GM21447 (cell line): ENCODE measurements at regions not wholly inside any gene's neighbourhood (a gene's known extent, or its start where the extent isn't known, plus 50 kb on each side); places are given as distances from the start of the nearest gene placed in this dataset.

Source experiments
- ATAC-seq: cut with Tn5 transposase; IDR thresholded peaks from one replicate; pipeline ENCODE4 v1.9.1; 2021; ENCODE audit not compliant: unreplicated experiment

DNA sequence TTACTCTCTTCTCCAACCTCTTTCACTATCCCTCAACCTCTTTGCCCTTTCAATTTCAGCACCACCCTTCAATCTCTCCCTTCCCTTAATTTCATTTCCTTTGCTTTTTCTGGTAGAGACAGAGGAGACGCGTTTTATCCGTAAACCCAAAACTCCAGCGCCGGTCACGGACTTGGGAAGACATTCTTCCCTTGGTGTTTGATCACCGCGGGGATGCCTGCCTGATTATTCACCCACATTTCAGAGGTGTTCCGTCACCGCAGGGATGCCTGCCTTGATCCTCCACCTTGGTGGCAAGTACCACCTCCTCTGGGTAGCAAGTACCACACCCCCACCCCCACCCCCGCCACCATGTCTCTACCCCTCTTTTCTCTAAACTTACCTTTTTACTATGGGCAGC is 669.4 kb upstream of the PKDCC start:
- no peak for ATAC-seq

DNA sequence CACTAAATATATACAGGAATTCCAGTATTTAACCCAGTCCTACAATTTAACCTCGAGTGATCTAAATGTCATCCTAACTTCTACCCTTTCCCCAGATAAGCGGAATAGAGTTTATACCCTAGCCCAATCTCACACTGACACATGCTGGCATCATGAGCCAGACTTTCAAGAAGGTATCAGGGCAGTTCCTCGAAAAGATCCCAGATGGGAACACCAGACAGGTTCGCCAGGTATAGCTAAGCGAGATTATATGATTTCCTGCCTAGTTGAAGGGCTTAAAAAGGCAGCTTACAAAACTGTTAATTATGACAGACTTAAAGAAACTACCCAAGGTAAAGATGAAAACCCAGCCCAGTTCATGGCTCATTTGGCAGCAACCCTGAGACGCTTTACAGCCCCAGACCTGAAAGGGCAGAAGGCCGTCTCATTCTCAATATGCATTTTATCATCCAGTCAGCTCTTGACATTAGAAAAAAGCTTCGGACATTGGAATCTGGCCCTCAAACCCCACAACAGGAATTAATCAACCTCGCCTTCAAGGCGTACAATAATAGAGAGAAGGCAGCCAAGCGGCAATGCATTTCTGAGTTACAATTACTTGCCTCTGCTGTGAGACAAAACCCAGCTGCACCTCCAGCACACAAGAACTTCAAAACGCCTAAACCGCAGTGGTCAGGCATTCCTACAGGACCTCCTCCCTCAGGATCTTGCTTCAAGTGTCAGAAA is 668.2 kb upstream of the PKDCC start:
- ATAC-seq = no peak

DNA sequence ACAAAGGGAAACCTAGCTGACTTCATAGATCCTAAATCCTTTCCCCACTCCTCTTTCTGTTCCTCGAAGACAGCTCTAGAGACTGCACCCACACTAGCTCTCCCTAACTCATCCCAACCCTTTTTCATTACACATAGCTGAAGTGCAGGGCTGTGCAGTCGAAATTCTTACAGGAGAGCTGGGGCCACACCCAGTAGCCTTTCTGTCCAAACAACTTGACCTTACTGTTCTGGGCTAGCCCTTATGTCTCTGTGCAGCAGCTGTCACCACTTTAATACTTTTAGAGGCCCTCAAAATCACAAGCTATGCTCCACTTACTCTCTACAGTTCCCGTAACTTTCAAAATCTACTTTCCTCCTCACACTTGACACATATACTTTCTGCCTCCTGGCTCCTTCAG is 666.1 kb upstream of the PKDCC start:
- ATAC-seq = no peak

DNA sequence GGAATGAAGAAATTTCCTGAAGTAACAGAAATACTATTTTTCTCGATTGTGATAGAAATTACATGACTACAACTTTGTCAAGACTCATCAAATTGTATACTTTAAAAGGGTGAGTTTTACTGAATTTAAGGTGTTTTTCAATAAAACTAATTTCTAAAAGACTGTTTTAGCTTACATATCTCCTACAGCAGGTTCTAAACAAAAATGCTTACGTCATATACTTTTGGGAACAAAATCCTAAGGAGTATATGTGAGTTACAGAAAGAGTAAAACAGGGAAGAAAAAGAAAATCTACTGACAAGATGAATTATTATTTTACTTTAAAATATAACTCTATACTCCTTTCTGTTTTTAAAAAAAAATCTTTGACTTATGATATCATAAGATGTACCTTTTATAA is 660.3 kb upstream of the PKDCC start:
- no peak for ATAC-seq

DNA sequence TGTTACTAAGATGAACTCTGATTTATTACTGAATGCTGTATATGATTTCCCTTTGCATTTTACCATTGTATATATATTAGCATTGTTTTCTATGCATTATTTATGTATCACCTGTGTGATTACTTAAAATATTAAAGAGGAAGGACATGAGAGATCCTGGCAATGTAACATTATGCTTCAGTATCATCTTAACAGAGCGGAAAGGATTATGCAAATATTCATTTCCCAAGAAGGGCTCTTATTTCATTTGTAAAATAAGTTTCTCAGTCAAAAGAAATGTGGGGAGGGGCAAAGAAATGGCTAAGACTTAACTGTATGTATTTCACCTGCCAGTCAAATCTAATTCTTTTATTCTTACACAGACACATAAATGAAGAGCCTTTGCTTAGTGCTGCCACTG is 654.2 kb upstream of the PKDCC start:
- no peak for ATAC-seq

DNA sequence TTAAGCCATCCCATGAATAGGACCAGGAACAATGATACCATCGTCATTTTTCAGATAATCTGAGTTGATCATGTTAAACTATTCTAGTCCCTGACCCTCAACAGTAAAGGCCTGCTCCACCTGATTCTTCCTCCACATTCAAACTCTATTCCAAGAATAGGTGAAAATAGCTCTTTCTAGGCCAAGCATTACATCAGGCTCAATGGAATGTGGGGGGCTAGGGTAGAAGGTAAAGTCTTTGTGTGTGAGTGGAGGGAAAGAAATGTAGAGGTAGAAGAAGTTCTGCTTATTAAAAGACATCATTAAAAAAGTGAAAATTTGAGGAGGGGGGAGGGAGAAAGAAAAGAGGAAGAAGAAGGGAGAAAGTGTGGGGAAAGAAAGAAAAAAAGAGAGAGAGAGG is 653.3 kb upstream of the PKDCC start:
- ATAC-seq = no peak

DNA sequence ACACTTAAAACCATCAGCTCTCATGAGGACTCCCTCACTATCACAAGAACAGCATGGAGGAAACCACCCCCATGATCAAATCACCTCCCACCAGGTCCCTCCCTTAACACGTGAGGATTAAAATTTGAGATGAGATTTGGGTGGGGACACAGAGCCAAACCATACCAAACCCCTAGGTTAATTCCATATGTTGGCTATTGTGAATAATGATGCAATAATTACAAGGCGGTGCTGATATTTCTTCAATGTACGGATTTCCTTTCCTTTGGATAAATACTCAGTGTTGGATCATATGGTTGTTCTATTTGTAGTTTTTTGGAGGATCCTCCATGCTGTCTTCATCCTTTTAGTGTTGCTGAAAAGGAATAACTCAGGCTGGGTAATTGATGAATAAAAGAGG is 652.1 kb upstream of the PKDCC start:
- no peak for ATAC-seq

DNA sequence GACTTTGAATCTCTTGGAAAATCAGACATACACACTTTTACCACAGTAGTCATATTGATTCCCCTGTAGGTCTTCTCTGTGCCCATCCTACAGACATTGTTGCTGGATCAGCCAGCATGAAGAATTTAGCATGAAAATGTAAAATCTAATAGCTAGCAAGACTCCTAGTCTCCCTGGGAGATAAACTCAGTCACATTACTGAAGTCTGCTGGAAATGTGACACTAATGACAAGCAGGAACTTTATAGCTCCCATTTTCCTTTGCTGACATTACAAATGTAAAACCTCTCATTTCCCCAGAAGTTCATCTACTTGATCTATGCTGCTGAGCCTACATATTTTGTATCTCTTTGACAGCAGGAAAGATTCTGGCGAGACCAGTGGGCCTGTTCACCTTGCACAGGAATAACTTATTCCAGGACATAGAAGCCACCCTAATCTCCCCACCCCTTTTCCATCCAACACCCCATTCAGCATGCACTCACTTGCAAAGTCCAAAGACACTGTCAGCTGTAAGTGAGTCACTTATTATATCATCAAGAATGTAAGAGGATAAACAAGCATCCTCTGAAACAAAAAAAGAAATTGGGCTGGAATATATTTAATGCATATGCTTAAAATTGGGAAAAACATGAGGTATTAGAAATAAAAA is 648.3 kb upstream of the PKDCC start:
- ATAC-seq = no peak

DNA sequence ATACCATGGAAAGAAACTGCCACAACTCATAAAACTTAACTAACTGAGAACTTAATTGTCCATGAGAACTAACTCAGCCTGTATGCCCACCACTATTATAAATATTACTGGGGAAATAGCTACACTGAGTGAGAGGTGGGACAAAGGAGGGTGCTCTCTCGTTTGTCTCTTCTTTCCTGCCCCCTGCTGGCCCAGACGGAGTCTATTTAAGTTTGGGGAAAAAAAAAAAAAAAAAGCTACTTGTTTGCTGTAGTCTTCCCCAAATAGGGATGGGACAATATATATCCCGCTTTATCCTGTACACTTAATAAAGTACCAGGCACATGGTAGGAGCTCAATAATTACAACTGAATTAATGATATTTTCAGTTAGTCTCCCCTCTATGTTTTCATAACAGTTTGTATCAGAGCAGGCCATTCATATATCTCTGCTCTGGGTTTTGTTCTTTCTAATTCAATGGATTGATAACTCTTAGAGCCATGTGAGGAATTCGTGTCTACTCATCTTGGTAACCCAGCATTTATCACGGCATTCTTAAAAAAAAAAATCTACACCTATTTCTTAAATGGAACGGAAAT is 647.6 kb upstream of the PKDCC start:
- ATAC-seq = no peak

DNA sequence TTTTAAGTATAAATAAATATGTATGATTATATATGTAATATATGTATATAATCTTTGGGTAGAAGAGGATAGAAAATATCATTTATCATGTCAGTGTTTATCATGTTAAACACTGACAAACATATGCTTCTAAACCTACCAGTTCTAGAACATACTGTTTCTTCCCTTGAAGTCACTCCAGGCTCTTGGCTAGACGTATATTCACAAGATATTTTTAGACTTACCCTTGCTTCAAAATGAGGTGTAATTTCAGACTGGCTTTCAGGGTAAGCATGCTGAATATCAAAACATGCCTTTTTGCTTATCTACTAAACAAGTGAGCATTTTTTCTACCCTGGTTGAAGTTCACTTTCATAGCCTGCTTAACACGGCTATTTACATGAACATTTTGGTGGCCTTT is 642.4 kb upstream of the PKDCC start:
- no peak for ATAC-seq

DNA sequence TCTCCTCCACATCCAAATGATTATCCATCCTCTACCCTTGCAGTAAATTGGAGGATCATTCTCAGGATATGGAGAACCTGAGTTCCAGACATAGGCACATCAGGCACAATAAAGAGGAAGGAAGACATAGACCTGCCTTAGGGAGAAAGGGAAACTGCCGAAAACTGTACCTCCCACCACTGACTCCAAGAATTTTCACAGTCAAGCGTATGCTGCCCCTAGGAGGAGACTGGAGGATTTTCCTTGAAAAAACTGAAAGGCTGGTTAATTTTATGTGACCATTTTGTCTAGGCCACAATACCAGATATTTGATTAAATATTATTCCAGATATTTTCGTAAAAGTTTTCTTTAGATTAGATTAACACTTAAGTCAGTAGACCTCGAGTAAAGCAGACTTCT is 638.5 kb upstream of the PKDCC start:
- ATAC-seq = no peak

DNA sequence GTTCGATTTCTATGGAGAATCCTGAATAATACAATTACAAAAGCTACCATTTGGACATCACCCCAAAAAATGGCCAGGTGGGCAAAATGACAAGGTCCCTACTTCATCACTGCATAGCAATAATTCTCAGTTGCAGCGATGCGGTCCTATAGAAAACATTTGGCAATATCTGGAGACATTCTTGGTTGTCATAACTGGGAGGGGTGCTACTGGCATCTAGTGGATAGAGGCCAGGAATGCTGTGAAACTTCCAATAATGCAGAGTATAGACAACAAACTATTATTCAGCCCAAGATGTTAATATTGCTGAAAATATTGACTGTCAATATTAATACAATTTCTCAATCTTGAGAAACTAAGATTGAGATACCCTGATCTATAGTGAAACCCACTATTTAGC is 637.8 kb upstream of the PKDCC start:
- no peak for ATAC-seq

DNA sequence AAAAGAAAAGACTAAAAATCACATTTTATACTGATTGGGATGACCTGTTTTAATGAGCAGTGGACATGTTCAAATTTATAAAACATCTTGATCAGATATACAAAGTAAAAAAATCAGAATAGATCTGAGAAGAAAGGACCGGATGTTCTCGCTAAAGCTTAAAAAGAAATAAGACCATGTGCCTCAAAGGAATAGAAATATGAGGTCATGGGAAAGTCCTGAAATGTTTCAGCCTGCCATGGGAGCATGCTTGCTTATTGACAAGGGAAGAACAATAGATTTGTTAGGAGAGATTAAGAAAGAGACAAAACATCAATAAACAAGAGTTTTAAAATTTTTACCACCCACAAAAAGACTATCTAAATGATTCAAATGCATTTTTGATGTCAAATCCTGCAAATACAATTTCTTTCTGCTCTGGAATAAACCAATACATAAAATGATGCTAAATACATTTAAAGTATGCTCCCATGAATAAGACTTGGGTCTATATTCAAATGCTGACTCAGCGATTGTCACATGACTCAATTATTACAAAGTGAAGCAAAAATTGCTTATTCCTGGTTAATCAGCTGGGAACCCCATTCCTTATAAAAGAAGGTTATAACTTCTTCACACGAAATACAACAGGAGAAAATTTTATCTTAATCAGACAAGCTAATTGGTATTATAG is 633.9 kb upstream of the PKDCC start:
- no peak for ATAC-seq

DNA sequence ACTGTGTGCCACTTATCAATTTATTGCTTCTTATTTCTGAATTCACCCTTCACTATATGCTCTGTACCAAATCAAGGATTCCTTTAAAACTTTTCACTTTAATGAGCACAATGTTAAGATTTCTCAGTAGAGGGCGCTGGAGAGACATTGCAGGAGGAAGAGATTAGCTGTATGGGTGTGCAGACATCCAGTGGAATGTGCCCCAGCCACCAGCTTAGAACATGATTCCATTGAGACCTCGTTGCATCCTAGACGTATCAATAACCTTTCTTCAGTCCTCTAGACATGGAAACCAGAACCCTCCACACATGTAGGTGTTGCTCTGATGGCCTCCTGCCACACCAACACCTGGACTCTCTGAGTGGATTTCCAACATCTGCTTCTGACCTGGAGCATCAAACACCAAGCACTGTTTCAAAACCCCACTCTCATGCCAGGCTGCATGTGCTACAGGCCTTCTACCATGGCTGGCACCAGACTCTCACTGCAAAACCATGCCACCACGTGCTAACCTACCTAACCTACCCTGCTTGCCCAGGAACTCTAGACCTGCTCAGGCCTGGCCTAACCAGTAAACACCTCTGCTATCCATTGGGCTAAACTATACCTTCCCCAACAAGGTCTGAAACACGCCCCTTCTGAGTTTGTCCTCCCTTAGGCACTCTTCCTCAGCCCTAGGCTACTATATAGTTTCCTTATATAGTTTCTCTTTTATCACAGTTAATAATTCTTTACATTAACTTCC is 633.2 kb upstream of the PKDCC start:
- no peak for ATAC-seq

DNA sequence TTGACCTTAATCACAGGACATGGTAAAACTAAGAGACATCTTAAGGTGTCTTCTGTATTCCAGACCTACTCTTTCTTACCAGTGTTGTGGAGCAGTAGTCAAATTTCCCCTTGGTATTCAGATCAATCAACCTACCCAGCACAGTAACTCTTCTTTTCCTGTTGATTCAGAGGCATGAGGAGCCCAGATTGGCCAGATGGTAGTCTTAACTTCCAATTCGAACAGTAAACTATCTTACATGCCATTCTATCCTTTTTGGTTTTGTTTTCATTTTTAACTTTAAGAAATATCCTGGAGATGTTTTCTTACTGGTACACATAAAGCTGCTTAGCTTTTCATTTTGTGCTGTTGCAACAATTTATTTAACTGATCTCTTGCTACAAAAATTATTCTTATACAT is 630.3 kb upstream of the PKDCC start:
- ATAC-seq = no peak

DNA sequence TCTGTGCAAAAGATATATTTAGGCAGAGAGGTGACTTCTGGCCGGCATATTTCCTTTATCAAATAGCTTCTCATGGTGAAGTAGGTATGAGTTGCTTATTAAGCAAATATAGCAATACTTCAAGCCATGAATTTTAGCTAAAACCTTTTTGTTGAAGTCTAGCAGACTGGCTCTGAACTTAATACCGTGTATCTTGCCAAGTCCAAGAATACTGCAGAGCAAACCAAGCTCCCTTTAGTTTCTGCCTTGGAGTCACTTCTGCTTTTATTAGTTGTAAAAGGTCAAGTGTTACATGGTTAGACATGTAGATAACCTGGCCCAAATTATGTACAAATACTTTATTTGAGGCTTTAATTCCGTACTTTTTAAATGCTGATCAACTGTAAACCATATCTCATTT is 627.6 kb upstream of the PKDCC start:
- no peak for ATAC-seq

DNA sequence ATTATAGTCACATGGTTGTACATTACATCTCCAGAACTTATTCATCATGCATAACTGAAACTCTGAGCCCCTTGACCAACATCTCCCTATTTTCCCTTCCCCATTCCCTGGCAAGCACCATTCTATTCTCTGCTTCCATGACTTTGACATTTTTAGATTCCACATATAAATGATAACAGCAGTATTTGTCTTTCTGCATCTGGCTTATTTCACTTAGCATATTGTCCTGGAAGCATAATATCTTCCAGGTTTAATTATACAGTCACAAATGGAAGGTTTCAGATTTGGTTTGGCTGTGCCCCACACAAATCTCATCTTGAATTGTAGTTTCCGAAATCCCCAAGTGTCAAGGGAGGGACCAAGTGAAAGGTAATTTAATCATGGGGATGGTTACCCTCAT is 626.9 kb upstream of the PKDCC start:
- ATAC-seq = no peak

DNA sequence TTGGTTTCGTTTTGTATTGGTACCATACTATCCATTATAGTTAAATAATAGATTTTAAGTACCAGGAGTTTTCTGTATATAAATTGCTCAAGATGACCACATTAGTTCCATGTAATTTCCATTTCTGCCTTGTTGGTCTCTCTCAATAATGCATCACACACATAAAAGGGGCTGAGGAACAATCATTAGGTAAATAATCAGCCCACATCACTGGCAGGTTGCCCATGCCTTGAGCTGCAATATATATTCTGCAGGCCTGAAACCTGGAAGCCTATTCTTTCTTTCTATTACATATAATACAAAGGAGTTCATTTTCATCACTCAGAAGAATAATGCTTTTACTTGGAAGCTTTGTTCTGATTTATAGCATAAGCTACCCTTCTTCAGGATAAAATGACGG is 616.1 kb upstream of the PKDCC start:
- no peak for ATAC-seq

DNA sequence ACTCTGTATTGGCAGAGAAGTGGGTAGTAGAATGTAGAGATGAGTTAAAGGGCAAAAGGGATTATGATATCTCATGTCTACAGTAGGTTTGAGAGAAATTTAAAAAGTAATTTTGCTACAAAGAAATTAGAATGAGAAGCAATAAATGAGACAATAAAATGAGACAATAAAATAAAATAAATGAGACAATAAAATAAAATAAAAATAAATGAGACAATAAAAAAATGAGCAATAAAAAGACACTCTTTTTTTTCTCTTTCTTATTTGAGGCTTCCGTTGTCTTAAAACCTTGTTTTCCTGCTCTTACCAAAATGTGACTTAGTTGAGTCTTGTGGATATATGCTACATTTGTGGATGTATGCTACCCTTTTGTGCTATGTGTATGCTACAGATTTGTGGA is 615.4 kb upstream of the PKDCC start:
- ATAC-seq = no peak

DNA sequence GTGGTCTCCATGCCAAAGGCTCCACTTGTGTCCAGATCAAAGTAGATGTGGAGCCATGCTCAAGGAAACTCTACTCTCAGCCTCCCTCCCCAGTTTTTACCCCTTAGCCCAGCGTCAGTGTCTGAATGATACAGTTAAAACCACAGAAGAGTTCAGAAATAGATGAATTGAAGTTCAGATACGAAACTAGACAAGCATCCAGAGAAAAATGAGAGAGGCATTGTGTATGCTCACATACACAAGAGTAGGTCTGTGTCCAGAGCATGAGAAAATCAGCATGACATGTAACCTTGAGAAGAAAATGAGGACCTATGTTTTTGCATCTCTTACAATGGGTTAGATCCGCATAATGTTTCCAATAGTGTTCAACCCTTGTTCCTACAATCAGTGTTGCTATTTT is 612.8 kb upstream of the PKDCC start:
- ATAC-seq = no peak

DNA sequence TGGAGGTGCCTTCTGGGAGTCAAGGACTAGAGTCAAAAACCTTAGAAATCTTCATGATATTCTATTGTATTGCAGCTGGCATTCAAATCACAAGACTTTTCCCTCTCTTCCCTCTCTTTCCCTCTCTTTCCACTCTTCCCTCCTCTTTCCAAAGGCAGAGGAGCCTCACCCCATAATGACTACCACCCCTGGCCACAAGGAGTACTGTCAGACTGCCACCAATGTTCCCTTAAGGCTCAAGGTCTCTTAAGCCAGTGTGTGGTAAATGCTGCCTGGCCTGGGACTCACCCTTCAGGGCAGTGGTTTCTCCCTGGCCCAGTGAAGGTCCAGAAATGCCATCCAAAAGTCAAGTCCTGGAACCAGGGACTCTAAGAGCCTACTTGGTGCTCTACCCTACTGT is 605.9 kb upstream of the PKDCC start:
- ATAC-seq = no peak
